ENCODE measurements at regions not wholly inside any gene's neighbourhood (a gene's known extent, or its start where the extent isn't known, plus 50 kb on each side); places are given as distances from the start of the nearest gene placed in this dataset.

DNA sequence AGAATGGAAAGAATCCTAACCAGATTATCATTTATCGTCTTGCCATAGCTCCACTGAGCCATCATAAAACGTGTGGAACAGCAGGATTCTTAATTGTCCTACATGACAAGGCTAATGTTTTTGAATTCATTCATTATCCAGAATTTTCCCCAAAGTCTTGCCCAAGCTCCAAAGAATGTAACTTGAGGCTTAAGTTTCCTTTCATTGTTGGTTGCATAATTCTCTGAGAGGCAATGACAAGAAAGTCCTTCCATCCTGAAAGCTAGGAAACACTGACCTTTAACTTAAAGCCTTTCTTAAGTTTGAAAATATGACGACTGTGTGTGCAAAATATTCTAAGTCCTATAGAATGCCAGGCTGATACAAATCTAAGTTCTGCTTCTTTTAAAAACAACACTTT, 546.1 kb downstream of the SUCLA2 start:
- no peak overlapping the region for H3K27ac ChIP-seq (ENCODE audit: low read length)
- peaks cover 4 to 6% of the 10 kb centered on the region in 2 donors for H3K9me3 Mint-ChIP-seq
- H3K4me3 Mint-ChIP-seq, result no peak overlapping the region
- H3K9me3 ChIP-seq (ENCODE audit: control insufficient read depth, insufficient read depth, low read length), result no peaks in the 10 kb centered on the region
- no peak overlapping the region for H3K27ac Mint-ChIP-seq
- no peak for ATAC-seq
- no peaks in the 10 kb centered on the region for H3K27me3 ChIP-seq (ENCODE audit: control insufficient read depth, insufficient read depth, low read length)
- H3K36me3 Mint-ChIP-seq, result no peaks in the 10 kb centered on the region
- H3K27me3 Mint-ChIP-seq (ENCODE audit: low read depth in 2 of 2), result peaks cover 0 to 4% of the 10 kb centered on the region in 2 donors
- intact Hi-C loops (cut with micrococcal nuclease), result no loop called here
- no peak for TF ChIP-seq CTCF (IDR thresholded peaks at IDR 0.05)
- WGBS (ENCODE audit: insufficient coverage), result 73% methylated on average over 3 of the region's 3 CpGs
- DNase-seq, result no peak
- H3K36me3 ChIP-seq (ENCODE audit: control insufficient read depth, insufficient read depth, low read length), result no peaks in the 10 kb centered on the region
- no peaks in the 10 kb centered on the region for H3K4me1 ChIP-seq (ENCODE audit: control insufficient read depth, insufficient read depth, low read length)
- H3K4me3 ChIP-seq (ENCODE audit: low read length), result no peak overlapping the region
- no peaks in the 10 kb centered on the region for H3K4me1 Mint-ChIP-seq

DNA sequence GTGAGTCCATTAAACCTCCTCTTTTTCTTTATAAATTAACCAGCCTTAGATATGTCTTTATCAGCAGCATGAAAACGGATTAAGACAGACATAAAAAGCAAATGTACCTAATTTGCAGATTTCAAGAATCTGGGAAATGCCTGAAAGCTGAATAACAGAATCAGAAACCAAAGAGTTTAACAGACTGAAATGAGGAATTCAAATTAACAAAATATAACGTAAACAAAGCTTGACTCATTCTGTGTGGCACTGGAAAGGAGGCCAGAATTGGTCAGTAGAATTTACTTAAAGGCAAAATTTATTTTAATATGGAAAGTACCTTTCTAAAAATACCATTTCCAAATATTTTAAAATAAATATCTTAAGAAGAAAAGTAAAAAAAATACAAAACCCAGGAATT, 540.6 kb upstream of the HTR2A start:
- Histone ChIP-seq H3K4me3 (ENCODE audit: low read length) (no peak overlapping the region), H3K36me3 (ENCODE audit: control insufficient read depth, insufficient read depth, low read length) (no peaks in the 10 kb centered on the region), H3K9me3 (ENCODE audit: control insufficient read depth, insufficient read depth, low read length) (no peaks in the 10 kb centered on the region), H3K27me3 (ENCODE audit: control insufficient read depth, insufficient read depth, low read length) (no peaks in the 10 kb centered on the region), H3K27ac (ENCODE audit: low read length) (no peak overlapping the region), H3K4me1 (ENCODE audit: control insufficient read depth, insufficient read depth, low read length) (no peaks in the 10 kb centered on the region)
- Mint-ChIP-seq H3K27me3 (ENCODE audit: low read depth in 2 of 2) (no peaks in the 10 kb centered on the region), H3K9me3 (peaks cover 0 to 6% of the 10 kb centered on the region in 2 donors), H3K36me3 (no peaks in the 10 kb centered on the region), H3K27ac (no peak overlapping the region), H3K4me3 (no peak overlapping the region), H3K4me1 (no peaks in the 10 kb centered on the region)
- whole genome bisulfite sequencing (ENCODE audit: insufficient coverage), result 78% methylated on average over 1 of the region's 2 CpGs
- intact Hi-C loops (cut with micrococcal nuclease), result no loop called here
- no peak for DNase-seq
- no peak for ATAC-seq
- no peak for TF ChIP-seq CTCF (IDR thresholded peaks at IDR 0.05)

DNA sequence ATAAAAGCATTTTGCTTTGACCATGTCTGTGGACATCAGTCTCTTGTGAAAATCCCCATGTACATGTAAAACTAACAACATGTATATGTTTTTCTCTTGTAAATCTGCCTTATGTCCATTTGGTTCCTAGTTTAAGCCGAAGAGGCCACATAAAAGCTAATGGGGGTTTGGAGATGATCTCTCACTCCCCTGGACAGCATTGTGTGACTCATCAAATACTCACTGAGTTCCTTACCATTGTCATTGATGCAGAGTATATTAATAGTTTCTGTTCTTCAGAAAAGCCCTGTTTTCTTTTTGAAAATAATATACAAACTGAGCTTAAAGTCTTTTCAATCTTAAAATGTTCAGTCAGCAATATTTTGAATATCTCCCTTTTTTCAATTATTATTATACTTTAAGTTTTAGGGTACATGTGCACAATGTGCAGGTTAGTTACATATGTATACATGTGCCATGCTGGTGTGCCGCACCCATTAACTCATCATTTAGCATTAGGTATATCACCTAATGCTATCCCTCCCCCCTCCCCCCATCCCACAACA, 536.7 kb upstream of the HTR2A start:
- no peaks in the 10 kb centered on the region for H3K4me1 ChIP-seq (ENCODE audit: control insufficient read depth, insufficient read depth, low read length)
- no peaks in the 10 kb centered on the region for H3K9me3 ChIP-seq (ENCODE audit: control insufficient read depth, insufficient read depth, low read length)
- ATAC-seq, result no peak
- H3K27me3 ChIP-seq (ENCODE audit: control insufficient read depth, insufficient read depth, low read length), result no peaks in the 10 kb centered on the region
- H3K36me3 ChIP-seq (ENCODE audit: control insufficient read depth, insufficient read depth, low read length), result no peaks in the 10 kb centered on the region
- no peaks in the 10 kb centered on the region for H3K4me1 Mint-ChIP-seq
- no peaks in the 10 kb centered on the region for H3K27me3 Mint-ChIP-seq (ENCODE audit: low read depth in 2 of 2)
- H3K27ac Mint-ChIP-seq, result no peak overlapping the region
- WGBS (ENCODE audit: insufficient coverage), result 80% methylated on average over 1 of the region's 2 CpGs
- H3K27ac ChIP-seq (ENCODE audit: low read length), result no peak overlapping the region
- intact Hi-C loops (cut with micrococcal nuclease), result no loop called here
- DNase-seq, result no peak
- no peak overlapping the region for H3K4me3 Mint-ChIP-seq
- H3K4me3 ChIP-seq (ENCODE audit: low read length), result no peak overlapping the region
- H3K36me3 Mint-ChIP-seq, result no peaks in the 10 kb centered on the region
- TF ChIP-seq CTCF (IDR thresholded peaks at IDR 0.05), result no peak
- H3K9me3 Mint-ChIP-seq, result peaks cover 0 to 3% of the 10 kb centered on the region in 2 donors

GRCh38 chr13:47426126-47426849, 529.4 kb upstream of the HTR2A start:
- Histone ChIP-seq H3K27me3 (ENCODE audit: control insufficient read depth, insufficient read depth, low read length) (no peaks in the 10 kb centered on the region), H3K9me3 (ENCODE audit: control insufficient read depth, insufficient read depth, low read length) (no peaks in the 10 kb centered on the region), H3K4me3 (ENCODE audit: low read length) (no peak overlapping the region), H3K36me3 (ENCODE audit: control insufficient read depth, insufficient read depth, low read length) (no peaks in the 10 kb centered on the region), H3K27ac (ENCODE audit: low read length) (no peak overlapping the region), H3K4me1 (ENCODE audit: control insufficient read depth, insufficient read depth, low read length) (no peaks in the 10 kb centered on the region)
- ATAC-seq (no peak), DNase-seq (no peak)
- H3K27ac Mint-ChIP-seq, result no peak overlapping the region
- no peaks in the 10 kb centered on the region for H3K27me3 Mint-ChIP-seq (ENCODE audit: low read depth in 2 of 2)
- no peak overlapping the region for H3K4me3 Mint-ChIP-seq
- intact Hi-C loops (cut with micrococcal nuclease), result no loop called here
- H3K4me1 Mint-ChIP-seq, result no peaks in the 10 kb centered on the region
- H3K36me3 Mint-ChIP-seq, result no peaks in the 10 kb centered on the region
- no peaks in the 10 kb centered on the region for H3K9me3 Mint-ChIP-seq
- WGBS (ENCODE audit: insufficient coverage), result 89% methylated on average over 3 of the region's 3 CpGs
- TF ChIP-seq CTCF (IDR thresholded peaks at IDR 0.05), result no peak
